IPS-18a (cell line): ENCODE measurements at regions not wholly inside any gene's neighbourhood (a gene's known extent, or its start where the extent isn't known, plus 50 kb on each side); places are given as distances from the start of the nearest gene placed in this dataset.
"Not testable (repeated sequence)": the region's sequence is repeated elsewhere in the genome, so short reads cannot be mapped to it uniquely, and the experiment has no call there.

Experiments
- H3K27ac ChIP-seq: one replicate; pipeline ENCODE4 v1.5.1; 2013; ENCODE audit warnings: low read length
- H3K27me3 ChIP-seq: one replicate; pipeline ENCODE4 v1.6.1; 2013; ENCODE audit warnings: mild to moderate bottlenecking, low read length; ENCODE audit not compliant: control insufficient read depth, insufficient read depth
- H3K36me3 ChIP-seq: one replicate; pipeline ENCODE4 v1.6.1; 2013; ENCODE audit warnings: low read depth, low read length; ENCODE audit not compliant: control insufficient read depth
- H3K4me1 ChIP-seq: one replicate; pipeline ENCODE4 v1.6.1; 2013; ENCODE audit warnings: low read depth, low read length; ENCODE audit not compliant: control insufficient read depth
- H3K4me3 ChIP-seq: one replicate; pipeline ENCODE4 v1.5.1; 2013; ENCODE audit warnings: low read length
- H3K9ac ChIP-seq: one replicate; pipeline ENCODE4 v1.6.1; 2013; ENCODE audit warnings: mild to moderate bottlenecking, low read length, moderate library complexity
- H3K9me3 ChIP-seq: one replicate; pipeline ENCODE4 v1.6.1; 2013; ENCODE audit warnings: low read depth, low read length; ENCODE audit not compliant: control insufficient read depth

DNA sequence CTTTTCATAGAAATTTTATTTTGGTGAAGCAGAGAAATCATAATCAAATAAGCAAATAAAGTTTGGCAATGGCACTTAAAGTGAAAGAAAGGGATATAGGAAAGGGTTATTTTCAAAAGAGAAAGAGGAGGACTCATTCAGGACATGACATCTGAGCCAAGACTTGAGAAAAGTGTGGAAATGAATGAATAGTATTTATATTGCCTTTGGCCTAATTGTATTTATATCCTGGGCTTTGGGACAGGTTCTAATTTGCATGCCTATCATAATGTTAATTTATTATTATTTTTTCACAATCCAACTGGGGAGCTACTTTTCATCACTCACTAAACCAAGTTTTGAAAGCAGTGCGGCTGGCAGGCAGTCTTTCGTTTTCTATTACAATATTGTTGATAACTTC, 376.8 kb downstream of the HGF start:
- H3K9me3 ChIP-seq, result no peaks in the 10 kb centered on the region
- no peak overlapping the region for H3K27ac ChIP-seq
- H3K36me3 ChIP-seq, result no peaks in the 10 kb centered on the region
- no peak overlapping the region for H3K9ac ChIP-seq
- no peaks in the 10 kb centered on the region for H3K4me1 ChIP-seq
- H3K27me3 ChIP-seq, result no peaks in the 10 kb centered on the region
- H3K4me3 ChIP-seq, result no peak overlapping the region

GRCh38 chr7:81385370-81385769, 384.5 kb downstream of the HGF start:
- Histone ChIP-seq H3K27ac (no peak overlapping the region), H3K36me3 (no peaks in the 10 kb centered on the region), H3K4me3 (no peak overlapping the region), H3K9ac (no peak overlapping the region), H3K9me3 (no peaks in the 10 kb centered on the region), H3K4me1 (no peaks in the 10 kb centered on the region), H3K27me3 (no peaks in the 10 kb centered on the region)

- Histone ChIP-seq H3K27me3 (no peaks in the 10 kb centered on the region), H3K9ac (no peak overlapping the region), H3K36me3 (no peaks in the 10 kb centered on the region)
These were observed 386.0 kb downstream of the HGF start for GRCh38 chr7:81383846-81384245.

DNA sequence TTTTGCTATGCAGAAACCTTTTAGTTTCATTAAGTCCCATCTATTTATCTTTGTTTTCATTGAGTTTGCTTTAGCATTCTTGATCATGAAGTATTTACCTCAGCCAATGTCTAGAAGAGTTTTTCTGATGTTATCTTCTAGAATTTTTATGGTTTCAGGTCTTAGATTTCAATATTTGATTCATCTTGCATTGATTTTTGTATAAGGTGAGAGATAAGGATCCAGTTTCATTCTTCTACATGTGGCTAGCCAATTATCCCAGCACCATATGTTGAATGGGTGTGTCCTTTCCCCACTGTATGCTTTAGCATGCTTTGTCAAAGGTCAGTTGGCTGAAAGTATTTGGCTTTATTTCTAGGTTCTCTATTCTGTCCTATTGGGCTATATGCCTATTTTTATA, 395.2 kb downstream of the HGF start:
- not testable (repeated sequence) for H3K4me1 ChIP-seq, H3K27me3 ChIP-seq, H3K27ac ChIP-seq, H3K36me3 ChIP-seq, H3K9me3 ChIP-seq, H3K9ac ChIP-seq, H3K4me3 ChIP-seq

More at GRCh38 chr7:81383846-81384245, 386.0 kb downstream of the HGF start:
- Histone ChIP-seq H3K4me3 (no peak overlapping the region), H3K27ac (no peak overlapping the region), H3K4me1 (no peaks in the 10 kb centered on the region), H3K9me3 (no peaks in the 10 kb centered on the region)

DNA sequence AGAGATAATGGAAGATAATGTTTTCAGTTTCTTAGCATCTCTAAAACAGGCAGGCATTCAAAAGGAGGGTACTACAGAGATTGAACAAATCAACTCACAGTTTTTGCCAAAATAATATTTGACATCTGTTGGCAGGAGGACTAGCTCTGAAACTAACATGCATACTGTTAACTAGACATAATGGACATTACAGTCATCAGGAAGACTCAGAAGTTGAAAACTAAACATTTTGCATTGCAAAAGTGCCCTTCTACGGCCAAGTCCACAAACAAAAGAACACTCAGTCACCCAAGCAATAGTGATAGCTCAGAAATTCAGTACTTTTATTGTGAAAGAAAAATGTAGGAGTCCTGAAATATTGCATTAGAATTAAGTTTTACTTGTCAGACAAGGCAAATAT, 399.0 kb downstream of the HGF start:
- no peak overlapping the region for H3K9ac ChIP-seq
- H3K4me3 ChIP-seq, result no peak overlapping the region
- H3K9me3 ChIP-seq, result no peaks in the 10 kb centered on the region
- no peaks in the 10 kb centered on the region for H3K36me3 ChIP-seq
- H3K4me1 ChIP-seq, result no peaks in the 10 kb centered on the region
- no peaks in the 10 kb centered on the region for H3K27me3 ChIP-seq
- H3K27ac ChIP-seq, result no peak overlapping the region

DNA sequence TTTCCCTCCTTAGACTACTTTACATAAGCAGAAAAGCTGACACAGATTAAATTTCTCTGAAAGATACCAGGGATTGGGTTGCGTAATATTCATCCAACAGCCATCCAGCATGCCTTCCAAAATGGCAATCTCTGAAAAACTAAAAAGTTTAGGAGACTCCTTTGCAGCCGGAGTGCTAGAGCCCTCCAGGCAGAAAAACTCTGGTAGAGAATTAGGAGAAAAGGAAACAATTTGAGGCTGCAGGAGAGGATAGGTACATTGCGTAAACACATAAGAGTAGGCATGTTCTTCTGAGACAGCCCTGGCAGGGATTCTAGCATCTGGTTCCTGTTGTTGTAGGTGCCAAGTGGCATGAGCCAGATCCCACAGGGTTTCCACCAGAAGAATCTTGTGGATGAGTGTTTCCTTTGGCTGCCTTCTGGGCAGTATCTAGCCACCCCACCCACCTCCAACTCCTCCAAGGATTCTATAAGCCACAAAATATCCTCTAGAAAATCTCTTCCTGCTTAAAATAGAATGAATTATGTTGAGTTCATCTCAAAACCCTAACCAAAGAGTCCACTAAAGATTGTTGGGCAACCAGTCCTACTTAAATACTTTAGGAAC, 402.4 kb downstream of the HGF start:
- H3K27me3 ChIP-seq, result no peaks in the 10 kb centered on the region
- H3K9me3 ChIP-seq, result no peaks in the 10 kb centered on the region
- H3K36me3 ChIP-seq, result no peaks in the 10 kb centered on the region
- peaks cover 9% of the 10 kb centered on the region for H3K4me1 ChIP-seq
- H3K9ac ChIP-seq, result no peak overlapping the region
- no peak overlapping the region for H3K4me3 ChIP-seq
- H3K27ac ChIP-seq, result no peak overlapping the region

DNA sequence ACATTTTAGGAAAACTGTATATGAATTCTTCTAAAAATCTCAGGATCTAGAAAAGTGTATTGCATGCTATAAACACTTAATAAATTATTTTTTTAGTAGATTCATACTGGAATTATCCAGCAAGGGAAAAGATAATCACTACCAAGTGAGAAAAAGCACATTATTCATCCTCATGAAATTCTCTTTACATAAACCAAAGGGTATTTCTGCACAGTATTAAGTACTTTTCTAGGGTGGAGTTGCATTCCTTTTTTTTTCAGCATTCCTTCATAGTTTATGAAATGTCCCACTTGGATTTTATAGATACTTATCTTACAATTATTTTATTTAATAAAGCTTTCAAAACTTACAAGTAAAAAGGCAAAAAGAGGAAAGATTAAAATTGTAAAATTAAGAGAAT, 403.3 kb downstream of the HGF start:
- Histone ChIP-seq H3K9ac (no peak overlapping the region), H3K36me3 (no peaks in the 10 kb centered on the region), H3K27ac (no peak overlapping the region), H3K4me1 (peaks cover 9% of the 10 kb centered on the region), H3K27me3 (no peaks in the 10 kb centered on the region), H3K9me3 (no peaks in the 10 kb centered on the region), H3K4me3 (no peak overlapping the region)

- Histone ChIP-seq H3K4me1 (peaks cover 9% of the 10 kb centered on the region), H3K27me3 (no peaks in the 10 kb centered on the region), H3K9me3 (no peaks in the 10 kb centered on the region), H3K9ac (no peak overlapping the region), H3K4me3 (no peak overlapping the region), H3K36me3 (no peaks in the 10 kb centered on the region), H3K27ac (no peak overlapping the region)
These were observed 408.0 kb downstream of the HGF start for GRCh38 chr7:81361769-81362312.

DNA sequence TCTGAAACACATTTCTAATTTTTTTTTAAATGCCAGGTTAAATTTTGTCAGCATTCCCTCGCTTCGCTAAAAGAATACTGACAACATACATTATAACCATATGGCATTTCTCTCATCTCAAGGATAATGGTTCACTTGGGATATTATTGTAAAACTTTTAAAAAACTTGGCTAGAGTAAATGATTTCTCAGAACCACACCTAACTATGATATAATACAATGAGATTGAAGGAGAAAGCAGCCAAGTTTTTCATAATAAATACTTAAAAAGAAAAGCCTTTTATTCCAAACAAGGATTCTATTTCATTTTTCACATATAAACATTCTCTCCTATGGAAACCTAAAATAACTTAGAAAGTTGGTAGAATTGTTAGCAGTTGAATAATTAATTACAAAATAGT, 413.9 kb downstream of the HGF start:
- Histone ChIP-seq H3K27ac (no peak overlapping the region), H3K27me3 (no peaks in the 10 kb centered on the region), H3K36me3 (no peaks in the 10 kb centered on the region), H3K4me3 (no peak overlapping the region), H3K9ac (no peak overlapping the region), H3K9me3 (no peaks in the 10 kb centered on the region), H3K4me1 (no peaks in the 10 kb centered on the region)

DNA sequence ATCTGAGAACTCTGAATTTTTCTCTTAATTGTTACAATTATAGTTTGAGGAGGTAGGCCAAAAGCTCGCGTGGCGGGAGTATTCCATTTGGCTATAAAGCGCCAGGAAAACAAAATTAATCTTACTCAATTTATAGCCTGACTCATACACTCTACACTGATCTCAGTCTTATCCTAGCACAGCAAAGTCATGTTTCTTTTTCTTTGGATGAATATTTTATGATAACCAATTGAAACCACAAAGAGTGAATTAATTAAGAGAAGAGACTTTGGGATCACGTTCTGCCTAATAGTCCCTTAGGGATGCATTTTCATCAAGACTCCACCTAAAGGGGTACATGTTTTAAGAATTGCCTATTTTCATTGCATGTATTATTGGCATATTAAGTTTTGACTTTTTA, 420.8 kb downstream of the HGF start:
- Histone ChIP-seq H3K9ac (no peak overlapping the region), H3K36me3 (no peaks in the 10 kb centered on the region), H3K9me3 (no peaks in the 10 kb centered on the region), H3K27me3 (no peaks in the 10 kb centered on the region), H3K4me1 (no peaks in the 10 kb centered on the region), H3K27ac (no peak overlapping the region), H3K4me3 (no peak overlapping the region)

- Histone ChIP-seq H3K9me3 (no peaks in the 10 kb centered on the region), H3K4me1 (no peaks in the 10 kb centered on the region), H3K4me3 (no peak overlapping the region), H3K9ac (no peak overlapping the region), H3K27me3 (no peaks in the 10 kb centered on the region), H3K27ac (no peak overlapping the region), H3K36me3 (no peaks in the 10 kb centered on the region)
These were observed 421.1 kb upstream of the SEMA3C start for GRCh38 chr7:81339946-81340345.

DNA sequence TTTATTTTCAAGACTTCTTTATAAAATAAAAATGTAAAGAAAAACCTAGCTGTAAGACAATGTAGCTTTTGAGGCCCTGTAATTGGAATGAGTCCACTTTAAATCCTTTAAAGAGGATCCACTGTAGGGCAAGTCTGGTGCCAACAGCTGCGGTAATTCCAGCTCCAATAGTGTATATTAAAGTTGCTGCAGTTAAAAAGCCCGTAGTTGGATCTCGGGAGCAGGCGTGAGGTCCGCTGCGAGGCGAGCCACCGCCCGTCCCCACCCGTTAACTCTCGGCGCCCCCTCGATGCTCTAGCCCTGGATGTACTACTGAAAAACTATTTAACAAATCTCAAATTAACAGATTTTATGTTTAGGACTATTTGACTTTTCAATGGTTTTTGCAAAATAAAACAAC, 414.7 kb upstream of the SEMA3C start:
- no peak overlapping the region for H3K9ac ChIP-seq
- H3K27ac ChIP-seq, result no peak overlapping the region
- no peaks in the 10 kb centered on the region for H3K4me1 ChIP-seq
- H3K4me3 ChIP-seq, result no peak overlapping the region
- no peaks in the 10 kb centered on the region for H3K36me3 ChIP-seq
- no peaks in the 10 kb centered on the region for H3K9me3 ChIP-seq
- H3K27me3 ChIP-seq, result no peaks in the 10 kb centered on the region
